H1 (cell line): ENCODE measurements at regions not wholly inside any gene's neighbourhood (a gene's known extent, or its start where the extent isn't known, plus 50 kb on each side); places are given as distances from the start of the nearest gene placed in this dataset.

Source experiments
- CTCF ChIA-PET: fragments of 300-600 bp; sonication (Branson Sonifier 250); formaldehyde crosslinking; loops from one replicate; lab custom pipeline; 2021; ENCODE audit not compliant: partially characterized antibody; lab: Charles Lee
- POLR2A ChIA-PET: fragments of 300-600 bp; sonication (Branson Sonifier 250); formaldehyde crosslinking; loops from one replicate; lab custom pipeline; 2021; ENCODE audit warnings: inconsistent platforms; ENCODE audit not compliant: partially characterized antibody; lab: Charles Lee
- DNase-seq, 2 experiments: peaks; one replicate each; pipeline versions ENCODE4 v3.0.0 to v3.0.0-alpha.2; 2010 to 2022; ENCODE audit warnings: low spot score in 2 of 2, low read depth in 1 of 2, mixed read lengths in 1 of 2
- FAIRE-seq: peaks from 2 replicates; lab custom pipeline; 2011; peaks lifted over from hg19 to GRCh38; lab: Jason Lieb, UNC
- H2AFZ ChIP-seq: 2 replicates; pipeline ENCODE4 v1.8.1; 2012; ENCODE audit warnings: low read length, inconsistent platforms
- H2AK5ac ChIP-seq: 2 replicates; pipeline ENCODE4 v1.6.1; 2013; ENCODE audit warnings: low read depth, low read length
- H2BK120ac ChIP-seq: replicated peaks from 2 replicates; pipeline ENCODE3; 2013; ENCODE audit warnings: low read depth, low read length, inconsistent platforms
- H2BK12ac ChIP-seq: 2 replicates; pipeline ENCODE4 v1.6.1; 2013; ENCODE audit warnings: low read depth, low read length
- H2BK15ac ChIP-seq: 2 replicates; pipeline ENCODE4 v1.6.1; 2013; ENCODE audit warnings: low read length
- H2BK20ac ChIP-seq: 2 replicates; pipeline ENCODE4 v1.6.1; 2013; ENCODE audit warnings: low read length
- H2BK5ac ChIP-seq: 2 replicates; pipeline ENCODE4 v1.6.1; 2013; ENCODE audit warnings: low read depth, low read length
- H3K14ac ChIP-seq: 2 replicates; pipeline ENCODE4 v1.6.1; 2013; ENCODE audit warnings: inconsistent platforms; ENCODE audit not compliant: insufficient read length
- H3K18ac ChIP-seq: 2 replicates; pipeline ENCODE4 v1.6.1; 2013; ENCODE audit warnings: low read length; ENCODE audit errors: extremely low read depth
- H3K23ac ChIP-seq: 2 replicates; pipeline ENCODE4 v1.6.1; 2013; ENCODE audit warnings: inconsistent platforms; ENCODE audit not compliant: insufficient read length
- H3K23me2 ChIP-seq: 2 replicates; pipeline ENCODE4 v1.6.1; 2013; ENCODE audit warnings: low read depth, low read length
- H3K27ac ChIP-seq: 2 replicates; pipeline ENCODE4 v1.6.1; 2011; ENCODE audit warnings: low read depth, low read length, inconsistent platforms
- H3K27me3 ChIP-seq, 4 experiments: replicated peaks in 1 of 4; 1 replicate in 1 of 4; 2 replicates in 3 of 4; pipeline versions ENCODE4 v1.6.1 to v1.8.1; 2011 to 2013; ENCODE audit warnings: low read length in 3 of 4, mild to moderate bottlenecking in 3 of 4, inconsistent platforms in 2 of 4, mixed read lengths in 2 of 4, moderate library complexity in 1 of 4; ENCODE audit not compliant: control insufficient read depth in 3 of 4, insufficient read depth in 3 of 4; ENCODE audit errors: extremely low read depth in 1 of 4
- H3K36me3 ChIP-seq, 4 experiments: 2 replicates each; pipeline versions ENCODE4 v1.6.1 to v1.8.1; 2011 to 2013; ENCODE audit warnings: mild to moderate bottlenecking in 4 of 4, low read length in 3 of 4, moderate library complexity in 2 of 4, control low read depth in 1 of 4, inconsistent platforms in 1 of 4; ENCODE audit not compliant: insufficient read depth in 4 of 4, control insufficient read depth in 2 of 4
- H3K4ac ChIP-seq: replicated peaks from 2 replicates; pipeline ENCODE3; 2013; ENCODE audit warnings: low read length, low read depth, mixed read lengths, inconsistent platforms; ENCODE audit not compliant: insufficient read length
- H3K4me1 ChIP-seq, 4 experiments: replicated peaks in 1 of 4; 1 replicate in 1 of 4; 2 replicates in 3 of 4; pipeline versions ENCODE4 v1.6.1 to v1.8.1; 2011 to 2013; ENCODE audit warnings: low read length in 3 of 4, inconsistent platforms in 2 of 4, mixed read lengths in 1 of 4; ENCODE audit not compliant: insufficient read depth in 4 of 4, control insufficient read depth in 3 of 4
- H3K4me2 ChIP-seq, 2 experiments: 2 replicates each; pipeline versions ENCODE4 v1.6.1 to v1.8.1; 2011 to 2013; ENCODE audit warnings: low read depth in 2 of 2, low read length in 2 of 2, control low read depth in 1 of 2, inconsistent platforms in 1 of 2, mild to moderate bottlenecking in 1 of 2; ENCODE audit not compliant: insufficient read depth in 1 of 2
- H3K4me3 ChIP-seq, 4 experiments: fragments of 200-600, 300-600 bp in 1 of 4; sonication (generic), shearing (Covaris generic), sonication (Bioruptor Twin) in 1 of 4; 2 replicates each; pipeline versions ENCODE4 v1.5.1 to v1.8.1; 2011 to 2016; ENCODE audit warnings: low read length in 4 of 4, low read depth in 3 of 4, control low read depth in 2 of 4, inconsistent platforms in 2 of 4, mild to moderate bottlenecking in 2 of 4, mixed read lengths in 1 of 4, moderate library complexity in 1 of 4; ENCODE audit not compliant: insufficient read depth in 2 of 4; ENCODE audit errors: extremely low read depth in 1 of 4
- H3K56ac ChIP-seq: replicated peaks from 2 replicates; pipeline ENCODE3; 2013; ENCODE audit warnings: low read depth, mild to moderate bottlenecking, mixed read lengths, low read length, inconsistent platforms; ENCODE audit not compliant: insufficient read length
- H3K79me1 ChIP-seq: 2 replicates; pipeline ENCODE4 v1.6.1; 2013; ENCODE audit warnings: low read depth, low read length, control low read depth
- H3K79me2 ChIP-seq, 2 experiments: 2 replicates each; pipeline versions ENCODE4 v1.6.1 to v1.8.1; 2012 to 2013; ENCODE audit warnings: low read length in 2 of 2, mild to moderate bottlenecking in 2 of 2, inconsistent platforms in 1 of 2; ENCODE audit not compliant: insufficient read depth in 2 of 2, control insufficient read depth in 1 of 2
- H3K9ac ChIP-seq, 4 experiments: replicated peaks in 1 of 4; 1 replicate in 1 of 4; 2 replicates in 3 of 4; pipeline versions ENCODE4 v1.6.1 to v1.8.1; 2011 to 2013; ENCODE audit warnings: low read depth in 3 of 4, low read length in 3 of 4, control low read depth in 2 of 4, mild to moderate bottlenecking in 2 of 4, moderate library complexity in 2 of 4, inconsistent platforms in 1 of 4; ENCODE audit errors: extremely low read depth in 1 of 4
- H3K9me3 ChIP-seq, 2 experiments: 2 replicates each; pipeline versions ENCODE4 v1.6.1 to v1.8.1; 2012 to 2013; ENCODE audit warnings: mild to moderate bottlenecking in 2 of 2, moderate library complexity in 2 of 2, control low read depth in 1 of 2, inconsistent platforms in 1 of 2, low read depth in 1 of 2, low read length in 1 of 2, mixed read lengths in 1 of 2; ENCODE audit not compliant: insufficient read depth in 2 of 2
- H4K20me1 ChIP-seq, 2 experiments: replicated peaks in 1 of 2; 2 replicates each; pipeline versions ENCODE3 to v1.8.1; 2011 to 2013; ENCODE audit warnings: inconsistent platforms in 2 of 2, low read length in 2 of 2, mild to moderate bottlenecking in 1 of 2; ENCODE audit not compliant: insufficient read depth in 2 of 2, control insufficient read depth in 1 of 2
- H4K5ac ChIP-seq: 2 replicates; pipeline ENCODE4 v1.6.1; 2013; ENCODE audit warnings: low read length, low read depth, mixed read lengths, inconsistent platforms; ENCODE audit not compliant: insufficient read length
- H4K8ac ChIP-seq: 2 replicates; pipeline ENCODE4 v1.8.0; 2013; ENCODE audit warnings: mild to moderate bottlenecking, moderate library complexity, low read length, inconsistent platforms; ENCODE audit not compliant: insufficient read depth; ENCODE audit errors: extremely low read depth
- H4K91ac ChIP-seq: replicated peaks from 2 replicates; pipeline ENCODE3; 2013; ENCODE audit warnings: low read length, mixed read lengths, inconsistent platforms; ENCODE audit not compliant: insufficient read length
- PHF8 ChIP-seq: fragments of 200-600 bp; sonication (generic); conservative IDR thresholded peaks from 2 replicates; pipeline ENCODE4 v1.7.1; 2012; ENCODE audit warnings: low read depth, mild to moderate bottlenecking, inconsistent platforms, low read length, moderate library complexity
- RBBP5 ChIP-seq: IDR thresholded peaks from 2 replicates; pipeline ENCODE4 v1.7.1; 2012; ENCODE audit warnings: low read depth, mild to moderate bottlenecking, inconsistent platforms, low read length, moderate library complexity, borderline replicate concordance
- SIRT6 ChIP-seq: IDR thresholded peaks from one replicate; pipeline ENCODE4 v1.7.1; 2012; ENCODE audit warnings: low read length, inconsistent platforms
- SIX5 ChIP-seq: IDR thresholded peaks from 2 replicates; pipeline ENCODE4 v1.6.1; 2011; ENCODE audit warnings: mild to moderate bottlenecking, low read depth, low read length
- TAF1 ChIP-seq: IDR thresholded peaks from 2 replicates; pipeline ENCODE4 v1.6.1; 2011; ENCODE audit warnings: mild to moderate bottlenecking, low read depth, low read length
- WGBS, 2 experiments: shearing (Covaris generic) in 1 of 2; methylation state at CpG; one replicate each; pipeline versions ENCODE4 v1.1.6 to v1.1.7; 2013 to 2015; ENCODE audit warnings: low lambda C conversion rate in 2 of 2, mixed read lengths in 2 of 2, inconsistent platforms in 1 of 2, low coverage in 1 of 2, missing lambda C conversion rate in 1 of 2; ENCODE audit not compliant: insufficient replicate concordance in 2 of 2, insufficient coverage in 1 of 2, insufficient read length in 1 of 2; ENCODE audit errors: extremely low coverage in 1 of 2, missing lambda C conversion rate in 1 of 2; 5-methylcytosine and 5-hydroxymethylcytosine counted together

DNA sequence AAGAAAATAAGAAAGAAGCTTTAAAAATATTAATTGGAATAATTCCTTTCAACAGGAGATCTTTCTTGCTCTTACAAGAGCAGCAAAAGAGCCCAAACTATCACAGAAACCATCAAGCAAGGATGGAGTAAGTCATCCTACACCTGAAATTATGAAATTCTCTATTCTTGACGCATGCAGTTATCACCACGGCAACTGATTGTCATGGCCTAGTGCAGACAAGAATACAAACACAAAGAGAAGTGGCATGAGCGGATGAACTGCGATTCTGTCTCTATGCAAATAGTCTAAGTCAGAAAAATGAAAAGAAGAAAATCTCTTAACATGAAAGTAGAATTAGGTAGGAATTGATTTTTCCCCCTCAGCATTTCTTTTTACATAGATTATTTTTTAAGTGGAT lies 54.8 kb upstream of the SLC35B4 start:
- ChIA-PET CTCF (interaction anchor here (1.2 to 1.9 kb wide), 2 partner anchors 10 to 12 kb away, joined by 3 to 5 read pairs; no protein-coding TSS in a partner anchor), POLR2A (no interaction called here)

More for the DNA sequence above, 54.8 kb upstream of the SLC35B4 start:
- no peak overlapping the region for H3K4me2 ChIP-seq
- no peaks in the 10 kb centered on the region for H3K23me2 ChIP-seq
- no peaks in the 10 kb centered on the region for H3K79me1 ChIP-seq
- H2BK12ac ChIP-seq, result no peak overlapping the region
- no peak overlapping the region for H2BK5ac ChIP-seq
- H2BK120ac ChIP-seq, result no peak overlapping the region
- H3K18ac ChIP-seq, result no peak overlapping the region
- H3K27ac ChIP-seq, result no peak overlapping the region
- DNase-seq, result no peak
- H2AFZ ChIP-seq, result no peak overlapping the region
- no peaks in the 10 kb centered on the region for H4K20me1 ChIP-seq
- no peak overlapping the region for H4K91ac ChIP-seq
- H3K36me3 ChIP-seq, result no peaks in the 10 kb centered on the region
- H3K9me3 ChIP-seq, result no peaks in the 10 kb centered on the region
- no peak overlapping the region for H4K5ac ChIP-seq
- H3K56ac ChIP-seq, result no peak overlapping the region
- H3K4me1 ChIP-seq, result no peaks in the 10 kb centered on the region
- no peak overlapping the region for H3K4me3 ChIP-seq
- H3K4ac ChIP-seq, result no peak overlapping the region
- H3K9ac ChIP-seq, result no peak overlapping the region
- 89% methylated on average over 4 of the region's 4 CpGs; no CpG with 5 or more reads in 1 of the 2 experiments for WGBS, 2 experiments
- no peak overlapping the region for H2BK15ac ChIP-seq
- FAIRE-seq, result no peak
- H2AK5ac ChIP-seq, result no peak overlapping the region
- no peak overlapping the region for H2BK20ac ChIP-seq
- H3K79me2 ChIP-seq, result no peaks in the 10 kb centered on the region
- H4K8ac ChIP-seq, result no peak overlapping the region
- no peak for TF ChIP-seq PHF8
- TF ChIP-seq SIX5, result no peak
- TF ChIP-seq SIRT6, result no peak
- TF ChIP-seq TAF1, result no peak
- TF ChIP-seq RBBP5, result no peak
- no peak overlapping the region for H3K23ac ChIP-seq
- H3K27me3 ChIP-seq, result no peaks in the 10 kb centered on the region
- H3K14ac ChIP-seq, result no peak overlapping the region
